Lower leg skin (tissue), 3 donors: ENCODE measurements at regions not wholly inside any gene's neighbourhood (a gene's known extent, or its start where the extent isn't known, plus 50 kb on each side); places are given as distances from the start of the nearest gene placed in this dataset.

Experiments
- CTCF ChIP-seq, 3 donors: fragments of 450-650 bp; IDR thresholded peaks; one replicate each; pipeline ENCODE4 v1.5.1; 2016; ENCODE audit warnings: antibody characterized with exemption in 3 of 3, mild to moderate bottlenecking in 3 of 3, moderate library complexity in 2 of 3
- POLR2A ChIP-seq, 2 donors: fragments of 450-650 bp; IDR thresholded peaks; one replicate each; pipeline ENCODE4 v1.6.1; 2016 to 2017; ENCODE audit warnings: antibody characterized with exemption in 2 of 2, mild to moderate bottlenecking in 1 of 2, moderate library complexity in 1 of 2

GRCh38 chr5:155943516-155944407 is 383.2 kb upstream of the SGCD start:
- TF ChIP-seq CTCF (IDR thresholded peaks at IDR 0.05) (no peak), POLR2A (IDR thresholded peaks at IDR 0.05) (no peak)
